NCI-H1694 treated with DMSO at 0.1 percent for 48 hours (cell line): ENCODE measurements at regions not wholly inside any gene's neighbourhood (a gene's known extent, or its start where the extent isn't known, plus 50 kb on each side); places are given as distances from the start of the nearest gene placed in this dataset.

Experiments
- DNase-seq: peaks from one replicate; lab custom pipeline; 2025; lab: John Stamatoyannopoulos, UW

DNA sequence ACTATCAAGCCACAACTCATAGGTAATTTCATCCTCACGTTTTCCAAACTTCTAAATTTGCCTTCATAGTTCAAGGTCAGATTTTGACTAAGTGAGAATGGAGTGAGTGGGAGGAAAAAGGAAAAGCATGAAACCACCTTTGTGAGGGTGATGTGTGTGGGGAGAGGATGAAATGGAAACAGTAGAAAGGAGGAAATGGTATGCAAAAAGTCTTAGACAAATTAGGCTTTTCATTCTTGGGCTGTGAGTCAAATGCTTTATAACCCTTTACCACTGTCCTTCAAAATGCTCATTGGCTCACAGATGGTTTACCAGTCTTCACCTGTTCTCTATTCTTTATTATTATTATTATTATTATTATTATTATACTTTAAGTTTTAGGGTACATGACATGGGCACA lies 127.2 kb downstream of the RAP2A start:
- DNase-seq = no peak

DNA sequence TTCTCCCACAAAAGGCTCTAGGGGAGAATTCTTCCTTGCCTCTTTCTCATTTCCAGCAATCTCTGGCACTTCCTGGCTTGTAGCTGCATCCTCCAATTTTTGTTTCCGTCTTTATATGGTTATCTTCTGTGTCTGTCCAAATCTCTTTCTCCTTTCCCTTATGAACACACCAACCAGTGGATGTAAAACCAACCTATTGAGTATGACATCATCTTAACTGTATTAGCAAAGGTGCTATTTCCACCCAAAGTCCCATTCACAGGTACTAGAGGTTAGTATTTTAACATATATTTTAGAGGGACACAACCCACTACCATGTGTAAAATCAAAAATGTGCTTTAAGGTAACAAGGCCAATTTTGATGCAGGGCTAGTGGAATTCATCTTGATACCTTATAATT lies 129.0 kb downstream of the RAP2A start:
- DNase-seq = no peak

DNA sequence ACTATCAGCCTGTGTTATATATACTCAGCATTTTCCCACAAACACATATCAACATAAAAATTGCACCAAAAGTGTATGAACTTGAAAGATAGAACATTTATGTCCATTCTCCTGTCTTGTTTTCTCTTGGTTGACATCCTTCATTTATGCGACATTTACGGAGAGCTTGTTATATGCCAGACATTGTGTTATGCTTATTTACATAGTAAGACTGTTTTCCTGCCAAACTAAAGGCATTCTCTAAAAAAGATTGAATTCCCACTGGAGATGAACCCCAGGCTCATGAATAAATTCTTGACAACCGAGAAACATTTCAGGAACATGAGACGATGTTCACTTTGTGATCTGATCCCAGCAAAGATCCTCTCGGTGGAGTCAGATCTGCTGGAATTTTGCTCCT lies 131.0 kb downstream of the RAP2A start:
- DNase-seq = no peak

DNA sequence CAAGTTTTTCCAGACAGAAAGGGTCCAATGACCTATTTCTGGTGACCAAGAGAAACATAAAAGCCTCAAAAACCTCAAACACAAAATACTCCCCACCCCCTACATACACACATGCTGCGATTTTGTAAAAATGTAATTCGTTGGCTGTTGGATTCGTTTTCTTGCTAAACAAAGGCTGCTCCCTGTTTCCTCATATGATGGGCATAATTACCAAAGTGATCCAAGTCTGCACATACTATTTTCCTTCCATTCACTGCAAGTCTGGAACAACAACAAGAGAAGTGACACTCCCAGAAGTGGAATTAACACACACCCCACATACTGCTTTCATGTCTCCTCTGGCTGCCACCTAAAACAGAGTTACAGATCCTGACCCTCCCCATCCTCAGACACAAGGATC lies 131.9 kb downstream of the RAP2A start:
- DNase-seq = no peak

DNA sequence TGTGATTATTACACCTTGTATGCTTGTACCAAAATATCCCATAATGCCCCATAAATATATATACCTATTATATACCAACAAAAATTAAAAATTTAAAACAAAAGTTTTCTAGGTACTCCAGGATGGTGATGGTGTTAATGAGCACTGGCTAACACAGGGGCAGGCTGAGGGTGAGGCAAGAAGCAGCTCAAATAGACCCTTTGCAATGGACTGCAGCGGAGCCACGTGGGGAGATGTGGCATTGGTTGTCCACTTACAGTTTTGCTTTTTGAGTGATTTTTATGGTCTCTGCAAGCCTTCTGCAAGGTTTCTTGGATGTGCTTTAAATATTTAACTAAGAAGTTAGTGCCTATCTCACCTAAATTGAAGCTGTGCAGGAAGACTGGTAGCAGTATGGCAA lies 132.9 kb downstream of the RAP2A start:
- DNase-seq = no peak

DNA sequence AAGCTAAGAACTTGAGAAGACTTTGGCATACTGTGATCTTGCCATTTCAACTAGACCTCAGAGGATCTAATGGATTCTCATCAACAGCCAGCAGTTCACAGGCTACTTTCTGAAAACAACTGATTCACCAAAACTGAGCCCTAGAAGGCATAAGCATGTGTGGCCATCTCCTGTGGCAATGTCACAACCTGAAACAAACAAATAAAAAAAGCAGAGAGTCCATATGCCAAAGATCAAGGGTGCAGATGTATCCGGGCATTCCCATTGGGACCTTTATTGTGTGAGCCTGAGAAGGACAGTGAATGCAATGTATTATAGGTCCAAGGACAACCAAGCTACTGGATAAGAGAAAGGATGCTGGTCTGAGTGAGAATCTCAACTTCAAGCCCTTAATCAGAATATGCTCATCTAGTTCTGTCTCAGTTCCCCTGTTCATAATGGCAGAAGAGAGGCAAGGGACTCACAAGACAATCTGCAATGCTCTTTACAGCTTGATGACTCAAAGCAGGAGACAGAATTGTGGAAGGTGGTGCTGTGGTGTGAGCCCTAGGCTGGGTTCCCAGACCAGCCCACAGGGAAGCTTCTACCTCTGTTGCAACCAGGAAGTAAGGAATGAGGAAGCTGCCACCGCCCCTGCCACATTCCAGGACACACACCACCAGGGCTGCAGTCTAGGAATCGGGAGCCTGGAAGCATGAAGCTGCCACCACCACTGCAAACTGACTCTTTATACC lies 133.7 kb downstream of the RAP2A start:
- no peak for DNase-seq

DNA sequence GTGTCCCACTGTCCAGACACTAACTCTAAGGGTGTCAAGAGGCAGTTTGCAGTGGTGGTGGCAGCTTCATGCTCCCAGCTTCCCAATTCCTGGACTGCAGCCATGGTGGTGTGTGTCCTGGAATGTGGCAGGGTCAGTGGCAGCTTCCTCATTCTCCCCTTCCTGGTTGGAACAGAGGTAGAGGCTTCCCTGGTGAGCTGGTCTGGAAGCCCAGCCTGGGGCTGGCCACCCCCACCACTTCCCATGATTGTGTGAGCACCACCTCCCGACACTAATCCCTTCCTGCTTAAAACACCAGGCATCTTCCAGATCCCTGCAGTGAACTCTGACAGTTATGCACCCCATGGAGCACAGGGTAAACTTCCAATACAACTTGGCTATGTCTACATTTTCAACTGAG lies 134.9 kb downstream of the RAP2A start:
- DNase-seq = no peak

DNA sequence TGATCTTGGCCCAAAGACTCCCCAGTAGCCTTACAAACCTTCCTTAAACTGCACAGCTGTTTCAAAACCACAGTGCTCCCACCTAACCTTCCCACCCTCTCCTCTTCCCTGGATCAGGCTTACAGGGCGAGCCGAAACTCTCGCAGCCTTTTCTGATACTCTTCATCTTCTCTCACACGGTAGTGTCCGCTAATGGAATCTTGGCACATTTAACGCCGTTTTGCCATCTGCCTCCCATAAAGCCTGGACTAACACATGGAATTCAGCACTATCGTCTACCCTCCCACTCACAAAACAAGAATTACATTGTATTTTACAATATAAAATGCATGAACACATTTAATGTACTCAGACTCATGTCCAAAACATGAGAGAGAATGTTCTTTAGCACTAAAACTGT lies 135.9 kb downstream of the RAP2A start:
- DNase-seq = no peak

DNA sequence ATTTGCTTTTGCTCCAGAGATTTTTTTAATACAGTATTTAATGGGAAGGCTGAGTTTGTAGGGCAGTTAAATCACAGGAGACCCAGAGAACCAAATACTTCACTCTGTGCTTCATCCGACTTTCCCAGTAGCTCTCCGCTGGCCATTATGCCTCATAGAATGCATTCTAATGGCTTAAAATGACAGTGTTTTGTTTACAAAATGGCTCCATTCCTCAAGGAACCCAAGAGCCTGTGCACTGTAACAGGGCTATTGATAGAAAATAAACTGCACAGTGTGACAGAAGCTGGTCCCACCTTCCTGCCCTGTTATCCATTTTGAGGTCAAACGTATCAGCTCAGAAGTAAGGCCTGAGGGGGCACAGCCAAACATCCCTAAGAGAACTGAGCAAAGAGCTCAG lies 136.5 kb downstream of the RAP2A start:
- no peak for DNase-seq

DNA sequence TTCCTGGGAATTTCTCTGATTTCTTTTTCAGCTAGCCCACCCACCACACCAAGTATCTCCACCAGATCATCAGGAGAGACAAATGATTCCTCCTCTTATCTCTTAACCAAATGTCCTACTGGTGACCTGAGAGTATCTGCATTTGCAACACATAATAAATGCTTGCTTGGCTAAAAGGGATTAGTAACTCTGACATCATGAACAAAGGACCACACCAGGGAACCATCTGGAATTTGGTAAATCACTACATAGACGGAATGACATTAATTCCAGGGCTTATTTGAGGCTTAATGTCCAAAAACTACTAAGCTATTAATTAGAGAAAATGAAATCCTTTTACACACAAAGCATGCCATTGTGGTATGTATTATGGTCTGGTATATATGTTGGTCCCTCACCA lies 139.0 kb downstream of the RAP2A start:
- DNase-seq = no peak

DNA sequence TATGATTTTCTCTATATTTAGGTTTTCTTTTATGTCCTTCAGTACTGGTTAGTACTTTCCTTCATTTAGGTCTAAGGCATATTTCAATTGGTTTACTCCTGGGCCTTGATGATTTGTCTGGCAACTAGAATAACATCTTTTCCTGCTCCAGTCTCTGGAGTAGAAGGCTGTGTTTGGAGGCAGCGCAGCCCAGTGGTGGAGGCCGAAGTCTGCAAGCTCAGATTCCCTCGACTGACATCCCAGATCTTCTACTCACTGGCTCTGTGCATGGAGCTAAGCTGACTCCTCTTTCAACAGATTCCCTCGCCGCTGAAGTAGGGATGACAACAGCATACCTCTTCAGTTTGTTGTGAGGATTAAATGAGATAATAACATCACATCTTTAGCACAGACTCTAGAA lies 141.0 kb downstream of the RAP2A start:
- peak; percentile 2 for DNase-seq

DNA sequence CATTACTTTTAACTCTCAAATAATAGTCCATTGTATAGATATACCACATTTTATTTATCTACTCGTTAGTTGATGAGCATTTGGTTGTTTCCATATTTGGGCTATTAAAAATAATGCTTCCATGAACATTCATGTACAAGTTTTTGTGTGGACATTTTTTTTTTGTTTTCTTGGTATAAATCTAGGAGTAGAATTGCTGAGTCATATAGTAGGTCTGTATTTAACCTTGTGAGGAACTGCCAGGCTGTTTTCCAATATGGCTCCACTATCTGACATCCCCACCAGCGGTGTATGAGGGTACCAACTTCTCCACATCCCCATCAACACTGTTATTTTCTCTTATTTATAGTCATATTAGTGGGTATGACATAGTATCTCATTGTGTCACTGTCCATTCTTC lies 143.1 kb downstream of the RAP2A start:
- DNase-seq = no peak

DNA sequence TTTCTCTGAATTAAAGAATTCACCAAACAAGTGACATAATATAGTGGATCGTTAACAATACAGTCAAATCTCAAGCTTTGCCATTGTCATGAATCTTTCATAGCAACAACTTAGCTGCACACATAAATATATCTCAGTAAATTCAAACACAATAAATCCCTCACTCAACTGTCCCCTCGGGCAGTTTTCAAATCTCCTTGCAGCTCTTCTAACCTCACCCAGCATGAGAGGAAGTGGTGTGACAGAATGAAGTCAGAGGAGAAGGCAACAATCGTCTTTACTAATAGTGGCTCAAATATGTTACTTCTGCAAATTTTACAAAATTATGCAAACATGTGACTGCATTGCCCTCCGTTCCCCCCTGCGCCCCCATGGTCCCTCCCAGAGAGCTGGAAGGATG lies 148.2 kb downstream of the RAP2A start:
- DNase-seq = no peak

DNA sequence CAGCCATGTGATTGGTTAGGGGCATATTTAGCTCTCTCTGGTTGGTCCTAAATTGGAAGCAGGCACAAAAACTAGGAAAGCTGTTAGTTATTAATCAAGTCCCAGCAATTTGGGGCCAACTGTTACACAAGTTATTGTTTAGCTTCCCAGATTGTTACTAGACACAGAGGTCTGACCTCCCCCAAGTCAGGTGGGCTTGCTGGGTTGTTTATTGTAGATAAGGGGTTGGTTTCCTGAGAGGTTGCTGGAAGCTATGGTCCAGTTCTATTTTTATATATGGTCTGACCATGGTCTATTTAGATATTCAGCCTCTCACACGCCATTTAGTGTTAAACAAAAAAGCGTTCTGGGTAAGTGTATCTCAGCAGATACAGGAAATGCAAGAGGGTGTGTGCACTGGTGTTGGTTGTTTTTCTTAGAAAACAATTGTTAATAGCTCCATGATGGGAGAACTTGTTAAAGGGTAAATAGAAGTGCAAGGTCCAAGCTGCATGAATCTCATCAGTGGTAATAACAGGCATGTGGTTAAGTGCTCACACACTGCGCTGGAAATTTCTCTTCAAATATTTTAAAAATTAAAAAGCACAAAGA lies 150.0 kb downstream of the RAP2A start:
- DNase-seq = no peak

DNA sequence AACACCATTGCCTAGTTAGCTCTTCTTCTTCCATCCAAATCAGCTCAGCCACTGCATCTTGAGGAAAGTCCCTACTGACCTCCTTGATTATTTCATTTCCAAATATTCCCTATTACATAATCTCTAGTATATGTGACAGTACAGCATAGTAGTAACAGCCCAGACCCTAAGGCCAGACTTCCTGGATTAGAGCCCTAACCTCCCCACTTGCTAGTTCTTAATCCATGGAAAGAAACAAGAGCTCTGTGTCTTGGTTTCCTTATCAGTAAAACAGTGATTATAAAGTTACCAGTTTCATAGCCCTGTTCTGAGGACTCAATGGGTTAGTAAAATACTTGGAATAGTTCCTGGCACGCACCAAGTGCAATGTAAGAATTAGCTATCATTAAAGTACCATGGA lies 153.0 kb downstream of the RAP2A start:
- no peak for DNase-seq

DNA sequence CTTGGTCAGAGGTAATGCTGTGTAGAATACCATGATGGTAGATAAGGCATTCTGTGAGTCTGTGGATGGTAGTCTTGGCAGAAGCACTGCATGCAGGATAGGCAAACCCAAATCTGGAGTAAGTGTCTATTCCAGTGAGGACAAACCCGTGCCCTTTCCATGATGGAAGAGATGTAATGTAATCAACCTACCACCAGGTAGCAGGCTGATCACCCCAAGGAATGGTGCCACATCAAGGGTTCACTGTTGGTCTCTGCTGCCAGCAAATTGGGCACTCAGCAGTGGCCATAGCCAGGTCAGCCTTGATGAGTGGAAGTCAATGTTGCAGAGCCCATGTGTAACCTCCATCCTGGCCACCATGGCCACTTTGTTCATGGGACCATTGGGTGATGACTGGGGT lies 155.0 kb downstream of the RAP2A start:
- DNase-seq = no peak

DNA sequence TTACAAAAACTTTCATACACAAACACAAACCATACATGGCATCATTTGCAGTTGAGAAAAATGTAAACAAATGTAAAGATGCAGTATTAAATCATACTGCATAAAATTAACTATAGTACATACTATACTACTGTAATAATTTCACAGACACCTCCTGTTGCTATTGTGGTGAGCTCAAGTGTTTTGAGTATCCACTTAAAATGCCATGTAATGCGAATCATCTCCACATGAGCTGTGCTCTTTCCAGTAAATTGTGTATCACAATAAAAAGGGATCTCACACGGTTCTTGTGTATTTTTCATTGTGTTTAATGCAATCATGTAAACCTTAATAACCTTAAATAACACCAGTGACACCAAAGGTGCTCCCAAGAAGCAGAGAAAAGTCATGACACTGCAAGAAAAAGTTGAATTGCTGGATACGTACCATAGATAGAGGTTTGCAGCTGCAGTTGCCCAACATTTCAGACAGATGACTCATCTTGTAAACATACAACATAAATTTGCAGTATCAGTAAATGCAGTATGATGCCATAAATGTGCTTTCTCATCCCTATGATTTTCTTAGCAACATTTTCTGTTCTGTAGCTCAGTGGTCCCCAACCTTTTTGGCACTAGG lies 166.6 kb downstream of the RAP2A start:
- DNase-seq = no peak

DNA sequence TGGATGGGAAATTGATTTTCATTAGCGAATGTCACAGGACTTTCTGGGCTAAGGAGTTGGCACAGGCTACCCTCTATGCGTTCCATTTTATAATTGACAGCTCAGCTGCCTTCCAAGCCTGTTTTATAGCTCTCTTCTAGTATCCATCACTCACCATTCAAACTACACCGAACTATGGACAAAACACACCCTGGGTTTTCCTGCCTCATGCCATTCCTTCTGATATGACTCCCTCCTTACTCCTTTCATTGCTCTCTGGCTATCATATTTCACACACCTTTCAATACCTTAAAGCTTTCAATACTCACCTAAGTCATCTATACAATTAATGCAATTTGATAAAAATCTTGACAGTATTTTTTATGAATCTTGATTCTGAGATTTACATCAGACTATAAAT lies 181.3 kb downstream of the RAP2A start:
- DNase-seq = no peak

DNA sequence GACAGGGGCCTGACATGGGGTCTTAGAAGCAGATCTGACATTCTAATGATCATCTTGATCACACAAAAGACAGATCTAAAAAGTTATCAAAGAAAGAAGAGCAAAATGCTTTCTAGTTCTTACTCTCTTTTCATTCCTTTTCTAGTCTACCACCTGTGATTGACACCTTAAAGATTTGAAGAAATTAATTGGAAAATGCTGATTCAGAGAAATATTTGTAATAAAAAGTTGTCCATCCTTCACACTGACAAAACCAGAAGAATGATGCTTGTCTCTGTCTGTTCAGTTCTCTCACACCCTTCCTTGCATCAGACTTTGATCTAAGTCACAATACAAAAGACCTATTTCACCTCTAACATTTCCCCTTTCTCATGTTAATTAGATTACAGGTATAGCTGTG lies 182.4 kb downstream of the RAP2A start:
- no peak for DNase-seq

DNA sequence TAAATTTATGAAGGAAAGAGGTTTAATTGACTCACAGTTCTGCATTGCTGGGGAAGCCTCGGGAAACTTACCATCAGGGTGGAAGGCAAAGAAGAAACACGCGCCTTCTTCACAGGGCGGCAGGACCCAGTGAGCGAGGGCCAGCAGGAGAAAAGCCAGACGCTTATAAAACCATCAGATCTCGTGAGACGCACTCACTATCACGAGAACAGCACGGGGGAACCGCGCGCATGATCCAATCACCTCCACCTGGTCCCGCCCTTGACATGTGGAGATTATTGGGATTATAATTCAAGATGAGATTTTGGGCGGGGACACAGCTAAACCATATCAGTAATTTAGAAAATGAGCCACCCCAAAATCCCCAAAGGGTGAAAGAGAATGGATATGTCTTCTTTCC lies 187.1 kb downstream of the RAP2A start:
- no peak for DNase-seq

DNA sequence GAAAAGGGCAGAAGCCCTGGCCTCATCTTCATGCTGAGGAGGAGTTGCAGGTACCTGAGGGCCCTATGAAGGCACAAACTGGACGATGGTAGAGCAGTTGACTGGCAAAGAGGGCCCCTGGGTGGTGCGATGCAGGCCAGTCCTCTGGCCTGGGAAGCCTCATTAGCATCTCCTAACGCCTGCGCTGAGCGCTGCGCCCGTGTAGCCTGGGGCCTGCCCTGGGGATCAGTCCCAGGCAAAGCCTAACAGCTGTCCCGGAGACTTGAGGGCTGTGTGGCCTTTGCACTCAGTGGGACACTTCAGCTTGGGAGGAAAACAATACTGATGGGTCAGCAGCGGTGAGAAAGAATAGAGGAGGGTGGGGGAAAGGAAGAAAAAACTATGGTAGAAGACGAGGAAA lies 187.7 kb downstream of the RAP2A start:
- DNase-seq = no peak

DNA sequence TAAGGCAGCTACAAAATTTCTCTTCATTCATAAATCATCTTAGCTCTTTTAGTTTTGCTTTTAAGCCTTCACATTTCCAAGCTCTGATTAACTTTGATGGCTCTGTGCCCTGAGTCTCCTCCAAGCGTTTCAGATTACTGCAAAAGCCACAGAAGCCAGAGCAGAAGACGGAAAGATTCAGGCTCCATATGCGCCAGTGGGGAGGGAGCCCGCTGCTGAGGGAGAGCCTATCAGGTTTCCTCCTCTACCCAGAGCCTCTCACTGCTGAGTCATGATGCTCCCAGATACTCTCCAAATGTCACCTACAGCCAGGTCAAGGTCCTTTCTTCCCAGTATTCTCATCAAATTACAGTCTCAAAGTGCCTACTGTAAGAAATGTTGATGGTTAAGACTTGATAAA lies 193.6 kb downstream of the RAP2A start:
- DNase-seq = peak; percentile 9

DNA sequence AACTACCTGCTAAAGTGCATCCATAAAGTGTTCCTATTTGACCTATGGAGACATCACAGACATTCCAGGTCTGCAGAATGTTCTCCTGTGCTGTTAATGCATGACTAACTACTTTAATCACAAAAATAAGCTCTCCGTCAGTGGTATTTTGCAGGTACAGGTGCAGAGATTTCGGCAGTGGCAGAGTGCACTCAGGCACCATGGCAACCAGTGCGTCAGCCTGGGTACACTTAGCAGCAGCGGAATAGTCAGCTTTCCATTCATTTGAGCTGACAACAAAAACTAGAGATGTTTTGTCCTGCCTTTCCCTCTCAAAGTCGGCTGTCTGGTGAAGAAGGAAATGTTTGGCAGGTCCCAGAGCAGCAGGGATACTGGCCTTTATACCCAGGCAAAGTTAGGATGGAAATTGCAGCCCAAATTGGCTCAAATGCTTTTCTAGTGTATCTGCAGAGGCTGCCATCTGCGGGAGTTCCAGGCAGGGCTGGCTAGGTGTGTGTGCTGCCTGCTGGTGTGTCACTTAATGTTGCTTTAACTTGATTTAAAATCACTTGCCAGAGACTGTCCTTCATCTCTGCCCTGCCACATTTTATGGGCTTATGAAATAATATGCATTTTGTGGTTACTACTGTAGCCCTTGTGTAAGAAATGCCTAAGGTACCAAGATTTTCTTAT lies 195.8 kb downstream of the RAP2A start:
- no peak for DNase-seq
